ENCODE measurements at regions not wholly inside any gene's neighbourhood (a gene's known extent, or its start where the extent isn't known, plus 50 kb on each side); places are given as distances from the start of the nearest gene placed in this dataset.

DNA sequence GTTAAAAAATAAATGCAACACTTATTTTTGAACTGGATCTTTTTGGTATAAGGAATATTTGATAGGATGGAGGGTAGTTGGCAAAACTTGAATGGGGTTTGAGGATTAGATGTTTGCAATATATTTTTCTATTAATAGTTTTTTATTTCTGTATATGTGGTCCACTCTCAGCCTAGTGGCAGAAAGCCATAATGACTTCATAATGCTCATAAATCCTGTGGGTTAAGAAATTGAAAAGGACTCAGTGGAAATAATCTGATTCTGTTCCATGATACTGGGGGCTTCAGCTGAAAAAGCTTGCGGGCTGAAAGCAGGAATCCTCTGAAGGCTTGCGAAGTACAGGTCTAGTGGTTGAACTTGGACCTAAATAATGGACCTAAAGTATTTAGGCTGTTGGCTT lies 1028.6 kb upstream of the PRMT6 start:
- TF ChIP-seq, protein P1, sequence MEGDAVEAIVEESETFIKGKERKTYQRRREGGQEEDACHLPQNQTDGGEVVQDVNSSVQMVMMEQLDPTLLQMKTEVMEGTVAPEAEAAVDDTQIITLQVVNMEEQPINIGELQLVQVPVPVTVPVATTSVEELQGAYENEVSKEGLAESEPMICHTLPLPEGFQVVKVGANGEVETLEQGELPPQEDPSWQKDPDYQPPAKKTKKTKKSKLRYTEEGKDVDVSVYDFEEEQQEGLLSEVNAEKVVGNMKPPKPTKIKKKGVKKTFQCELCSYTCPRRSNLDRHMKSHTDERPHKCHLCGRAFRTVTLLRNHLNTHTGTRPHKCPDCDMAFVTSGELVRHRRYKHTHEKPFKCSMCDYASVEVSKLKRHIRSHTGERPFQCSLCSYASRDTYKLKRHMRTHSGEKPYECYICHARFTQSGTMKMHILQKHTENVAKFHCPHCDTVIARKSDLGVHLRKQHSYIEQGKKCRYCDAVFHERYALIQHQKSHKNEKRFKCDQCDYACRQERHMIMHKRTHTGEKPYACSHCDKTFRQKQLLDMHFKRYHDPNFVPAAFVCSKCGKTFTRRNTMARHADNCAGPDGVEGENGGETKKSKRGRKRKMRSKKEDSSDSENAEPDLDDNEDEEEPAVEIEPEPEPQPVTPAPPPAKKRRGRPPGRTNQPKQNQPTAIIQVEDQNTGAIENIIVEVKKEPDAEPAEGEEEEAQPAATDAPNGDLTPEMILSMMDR (IDR thresholded peaks at IDR 0.05; ENCODE audit: low read depth, low read length) = no peak
- no peak overlapping the region for H3K4me3 ChIP-seq (ENCODE audit: low read depth, low read length)

- TF ChIP-seq, protein P1 (IDR thresholded peaks at IDR 0.05; ENCODE audit: low read depth, low read length) = no peak
- no peak overlapping the region for H3K4me3 ChIP-seq (ENCODE audit: low read depth, low read length)
Observed at GRCh38 chr1:106037526-106037925, 1018.9 kb upstream of the PRMT6 start.

DNA sequence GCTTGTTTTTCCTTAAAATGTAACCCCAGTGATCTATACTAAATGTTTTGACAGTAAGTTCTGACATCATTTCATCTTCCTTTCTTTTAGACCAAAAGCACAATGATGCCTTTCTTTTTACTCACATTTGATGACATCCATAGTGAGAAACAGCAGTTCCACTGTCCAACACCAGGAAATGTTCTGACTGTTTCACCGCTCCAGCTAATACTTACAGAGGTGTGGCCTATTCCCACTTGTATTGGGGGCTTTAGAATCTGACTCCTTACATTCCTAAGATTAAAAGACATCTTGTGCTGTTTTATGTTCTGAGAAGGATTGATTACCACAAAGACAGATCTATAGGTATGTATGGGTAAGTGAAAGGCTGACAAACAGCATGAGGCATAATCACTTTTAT lies 1018.2 kb upstream of the PRMT6 start:
- H3K4me3 ChIP-seq (ENCODE audit: low read depth, low read length) = no peak overlapping the region
- TF ChIP-seq, protein P1 (IDR thresholded peaks at IDR 0.05; ENCODE audit: low read depth, low read length) = no peak

GRCh38 chr1:106043971-106044370 lies 1012.5 kb upstream of the PRMT6 start:
- H3K4me3 ChIP-seq (ENCODE audit: low read depth, low read length) = no peak overlapping the region
- TF ChIP-seq, protein P1 (IDR thresholded peaks at IDR 0.05; ENCODE audit: low read depth, low read length) = no peak

- TF ChIP-seq, protein P1 (IDR thresholded peaks at IDR 0.05; ENCODE audit: low read depth, low read length) = no peak
- H3K4me3 ChIP-seq (ENCODE audit: low read depth, low read length) = no peak overlapping the region
Observed at GRCh38 chr1:106047210-106047609, 1009.3 kb upstream of the PRMT6 start.

DNA sequence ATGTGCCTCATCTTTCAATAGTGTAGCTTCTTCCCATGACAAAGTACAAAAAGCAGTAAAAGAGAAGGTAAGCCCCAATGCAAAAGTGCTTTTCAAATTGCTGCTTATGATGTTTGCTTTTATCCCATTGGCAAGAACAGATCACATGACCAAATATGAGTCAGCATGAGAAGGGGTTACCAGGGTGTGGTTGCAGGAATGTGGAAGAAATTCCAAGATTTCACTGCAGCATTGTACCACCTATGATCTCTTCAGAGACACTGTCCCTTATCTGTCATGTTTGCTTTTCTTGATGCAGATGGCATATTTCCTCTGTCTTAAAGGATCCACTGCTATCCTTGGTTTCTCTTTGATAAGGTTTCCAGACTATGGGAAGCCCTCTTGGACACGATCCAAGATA lies 1006.9 kb upstream of the PRMT6 start:
- H3K4me3 ChIP-seq (ENCODE audit: low read depth, low read length) = no peak overlapping the region
- TF ChIP-seq, protein P1 (IDR thresholded peaks at IDR 0.05; ENCODE audit: low read depth, low read length) = no peak

DNA sequence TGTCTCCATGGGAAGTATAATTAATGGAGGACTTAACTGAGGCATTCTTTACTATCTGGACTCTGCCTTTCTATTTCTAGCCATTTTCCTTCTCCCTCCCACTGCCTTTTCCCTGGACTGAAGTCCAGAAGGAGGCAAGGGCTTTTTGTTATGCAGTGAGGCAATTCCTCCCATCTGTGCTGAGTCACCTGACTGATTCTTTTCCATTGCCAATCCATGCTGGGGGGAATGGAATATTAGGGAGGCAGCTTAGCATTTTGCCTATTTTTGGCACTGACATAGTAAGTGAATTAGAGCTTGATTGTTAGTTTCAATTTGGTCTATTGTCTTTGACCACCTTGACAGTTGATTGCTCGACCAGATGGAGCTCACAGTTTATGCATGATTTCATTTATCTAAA lies 1000.6 kb upstream of the PRMT6 start:
- H3K4me3 ChIP-seq (ENCODE audit: low read depth, low read length) = no peak overlapping the region
- TF ChIP-seq, protein P1 (IDR thresholded peaks at IDR 0.05; ENCODE audit: low read depth, low read length) = no peak
